Astrocyte (in vitro differentiated cells and primary cell): ENCODE measurements at regions not wholly inside any gene's neighbourhood (a gene's known extent, or its start where the extent isn't known, plus 50 kb on each side); places are given as distances from the start of the nearest gene placed in this dataset.

ENCODE experiments used
- EZH2 ChIP-seq: IDR thresholded peaks from 2 replicates; pipeline ENCODE4 v1.6.1; 2012; ENCODE audit warnings: mild to moderate bottlenecking, low read length, inconsistent platforms; ENCODE audit not compliant: insufficient read depth
- TF ChIP-seq, protein P1 (sequence below): IDR thresholded peaks from 2 replicates; pipeline ENCODE4 v1.5.1; 2011; ENCODE audit warnings: low read depth, mild to moderate bottlenecking, inconsistent platforms, low read length, moderate library complexity; ENCODE audit not compliant: insufficient read depth

DNA sequence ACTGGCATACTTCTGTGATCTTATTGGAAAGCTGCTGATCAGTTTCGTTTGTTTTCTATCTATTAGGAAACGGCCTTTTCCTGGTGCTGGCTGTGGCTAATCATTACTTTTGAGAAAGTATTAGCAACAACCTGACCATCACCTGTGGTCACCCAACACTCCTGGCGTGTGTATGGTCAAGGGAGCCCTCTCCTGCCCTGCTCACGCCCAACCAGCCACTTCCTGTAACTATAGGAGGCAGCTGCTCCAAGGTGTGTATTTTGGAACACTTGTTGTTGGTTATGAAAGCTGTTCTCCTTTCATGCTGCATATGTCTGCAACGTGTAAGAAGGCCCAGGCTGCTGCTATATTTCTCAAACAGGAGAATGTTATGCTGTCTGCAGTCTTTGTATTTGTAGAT, 1582.8 kb downstream of the AACS start:
- TF ChIP-seq, protein P1, sequence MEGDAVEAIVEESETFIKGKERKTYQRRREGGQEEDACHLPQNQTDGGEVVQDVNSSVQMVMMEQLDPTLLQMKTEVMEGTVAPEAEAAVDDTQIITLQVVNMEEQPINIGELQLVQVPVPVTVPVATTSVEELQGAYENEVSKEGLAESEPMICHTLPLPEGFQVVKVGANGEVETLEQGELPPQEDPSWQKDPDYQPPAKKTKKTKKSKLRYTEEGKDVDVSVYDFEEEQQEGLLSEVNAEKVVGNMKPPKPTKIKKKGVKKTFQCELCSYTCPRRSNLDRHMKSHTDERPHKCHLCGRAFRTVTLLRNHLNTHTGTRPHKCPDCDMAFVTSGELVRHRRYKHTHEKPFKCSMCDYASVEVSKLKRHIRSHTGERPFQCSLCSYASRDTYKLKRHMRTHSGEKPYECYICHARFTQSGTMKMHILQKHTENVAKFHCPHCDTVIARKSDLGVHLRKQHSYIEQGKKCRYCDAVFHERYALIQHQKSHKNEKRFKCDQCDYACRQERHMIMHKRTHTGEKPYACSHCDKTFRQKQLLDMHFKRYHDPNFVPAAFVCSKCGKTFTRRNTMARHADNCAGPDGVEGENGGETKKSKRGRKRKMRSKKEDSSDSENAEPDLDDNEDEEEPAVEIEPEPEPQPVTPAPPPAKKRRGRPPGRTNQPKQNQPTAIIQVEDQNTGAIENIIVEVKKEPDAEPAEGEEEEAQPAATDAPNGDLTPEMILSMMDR, result no peak
- no peak for TF ChIP-seq EZH2
